Retina (tissue), 1 donor: ENCODE measurements at regions not wholly inside any gene's neighbourhood (a gene's known extent, or its start where the extent isn't known, plus 50 kb on each side); places are given as distances from the start of the nearest gene placed in this dataset.

Experiments
- DNase-seq: peaks from one replicate; pipeline ENCODE4 v3.0.0-alpha.2; 2016

DNA sequence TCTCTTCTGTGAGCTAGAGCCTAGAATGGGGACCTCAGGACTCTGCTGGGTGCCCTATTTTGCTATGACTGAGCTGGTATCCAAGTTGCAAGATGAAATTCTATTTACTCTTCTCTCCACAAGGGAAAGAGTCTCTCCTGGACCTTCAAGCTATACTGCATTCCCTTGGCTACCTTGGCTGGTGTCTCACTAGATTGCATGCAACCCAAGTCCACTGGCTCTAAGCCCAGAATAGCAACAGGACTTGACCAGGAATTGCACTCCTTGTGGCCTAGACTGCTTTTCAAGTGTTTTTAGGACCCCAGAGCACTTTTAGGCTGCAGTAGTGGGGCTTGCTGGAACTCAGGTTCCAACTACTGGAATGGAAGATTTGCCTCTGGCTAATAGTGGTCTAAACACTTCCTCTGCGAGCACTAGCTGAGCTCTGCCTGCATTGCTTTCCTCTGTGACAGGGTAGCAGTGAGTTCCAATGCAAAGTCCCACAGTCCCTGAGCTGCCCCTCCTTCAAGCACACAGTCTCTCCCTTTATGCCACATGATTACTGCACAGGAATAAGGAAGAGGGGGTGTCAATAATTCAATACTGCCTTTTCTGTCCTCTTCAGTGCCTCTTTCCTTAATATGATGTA is 1009.1 kb upstream of the FLRT2 start:
- DNase-seq, result no peak

DNA sequence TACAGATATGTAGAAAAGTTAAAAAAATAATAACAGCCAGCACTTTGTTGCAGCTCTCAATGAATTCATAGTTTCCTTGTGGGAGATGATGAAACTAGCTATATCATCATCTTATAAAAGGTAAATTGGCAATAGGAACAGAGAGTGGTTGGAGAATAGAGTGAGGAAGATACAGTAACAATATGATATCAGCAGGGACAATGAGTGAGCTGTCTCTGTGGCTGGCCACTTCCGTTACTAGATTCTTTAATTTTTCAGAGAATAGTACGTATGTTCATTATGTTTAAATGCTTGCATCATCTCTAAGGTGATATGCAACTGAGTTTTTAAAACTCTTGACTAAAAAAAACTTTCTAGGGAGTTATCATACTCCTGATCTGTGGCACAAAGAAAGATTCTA is 1006.2 kb upstream of the FLRT2 start:
- DNase-seq, result no peak

DNA sequence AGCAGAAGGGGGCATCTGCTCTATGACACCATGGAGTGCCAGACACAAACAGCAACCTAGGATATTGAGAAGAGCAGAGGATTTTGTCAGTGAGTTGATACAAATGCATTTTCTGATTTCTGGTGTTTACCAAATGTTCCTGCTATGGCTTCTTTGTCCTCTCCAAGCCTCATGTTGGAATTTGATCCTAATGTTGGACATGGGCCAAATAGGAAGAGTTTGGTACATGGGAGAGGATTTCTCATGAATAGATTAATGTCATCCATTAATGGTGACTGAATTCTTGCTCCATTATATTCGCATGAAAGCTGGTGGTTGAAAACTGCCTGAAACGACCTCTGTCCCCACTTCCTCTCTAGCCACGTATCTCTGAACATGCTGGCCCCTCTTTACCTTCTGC is 1002.2 kb upstream of the FLRT2 start:
- no peak for DNase-seq

DNA sequence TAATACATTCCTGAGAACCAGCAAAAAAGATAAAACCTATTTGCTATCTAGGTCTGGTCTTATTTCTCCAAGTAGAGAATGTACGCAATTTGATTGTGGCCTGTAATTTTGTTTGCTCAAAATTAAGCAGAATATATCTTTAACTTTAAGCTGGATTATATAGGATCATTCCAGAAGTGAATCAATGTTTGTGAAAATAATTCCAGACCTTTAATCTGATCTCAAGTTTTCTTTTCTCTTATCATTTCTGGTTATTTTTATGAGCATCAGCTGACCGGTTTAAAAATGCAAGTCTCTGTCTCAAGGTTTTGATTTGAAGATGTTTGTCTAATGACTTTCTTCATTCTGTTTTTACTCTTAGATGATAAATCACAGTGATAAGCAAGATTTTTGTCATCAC is 997.9 kb upstream of the FLRT2 start:
- no peak for DNase-seq

DNA sequence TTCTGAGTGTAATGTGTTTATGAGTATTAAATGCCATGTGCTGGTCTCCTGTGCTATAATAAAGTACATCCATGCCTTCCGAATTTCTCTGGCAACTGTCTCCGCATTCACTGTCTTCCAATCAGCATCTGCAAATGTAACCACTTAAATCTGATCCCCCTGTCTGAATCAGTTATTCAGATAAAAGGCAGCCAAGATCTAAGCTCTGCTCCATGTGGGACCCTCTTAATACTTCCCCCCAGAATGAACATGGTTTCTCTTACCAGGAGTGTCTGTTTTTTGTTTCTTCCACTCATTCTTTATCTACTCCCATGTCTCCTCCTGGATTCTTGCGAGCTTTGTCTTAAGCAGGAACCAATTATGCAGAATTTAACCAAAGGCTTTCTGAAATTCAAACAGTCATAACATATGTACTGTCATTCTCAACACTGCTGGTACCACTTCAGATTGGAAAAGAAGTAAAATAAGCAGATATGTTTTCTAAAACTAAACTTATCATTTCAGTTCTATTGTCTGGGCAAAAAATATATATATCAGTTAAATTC is 996.7 kb upstream of the FLRT2 start:
- no peak for DNase-seq

DNA sequence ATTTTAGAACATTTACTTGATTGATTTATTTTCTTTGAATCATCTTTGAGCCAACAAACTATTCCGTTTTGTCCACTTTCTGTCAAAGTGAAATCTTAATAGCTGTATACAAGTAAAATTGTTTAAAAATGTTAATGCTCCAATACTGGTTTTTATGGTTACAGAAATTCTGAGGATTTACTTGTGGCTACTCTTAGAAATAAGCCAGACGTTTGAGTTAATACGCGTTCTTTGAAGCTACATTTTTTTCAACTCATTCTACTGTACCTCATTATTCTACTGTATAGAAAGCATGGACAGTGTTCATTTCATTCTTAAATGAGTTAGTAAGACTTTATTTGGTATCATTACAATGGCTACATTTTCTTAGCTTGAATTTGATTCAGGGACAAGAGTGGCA is 996.2 kb upstream of the FLRT2 start:
- no peak for DNase-seq

DNA sequence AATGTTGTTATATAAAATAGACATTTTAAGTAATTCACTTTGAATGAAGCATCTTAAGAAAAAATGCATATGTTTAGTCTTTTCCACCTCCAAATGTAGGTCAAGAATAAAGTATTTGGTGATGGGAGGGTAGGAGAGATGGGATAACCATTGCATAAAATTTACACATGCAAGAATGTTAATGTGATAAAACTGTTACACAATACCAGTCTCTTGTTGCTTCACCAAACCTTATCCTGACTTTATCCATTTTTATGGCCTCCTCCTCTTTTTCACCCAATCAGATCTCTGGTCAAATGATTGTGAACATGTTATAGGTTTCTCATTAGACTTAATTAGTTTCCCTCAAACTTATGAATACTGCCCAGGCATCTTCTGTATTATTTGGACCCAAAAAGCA is 994.5 kb upstream of the FLRT2 start:
- no peak for DNase-seq

DNA sequence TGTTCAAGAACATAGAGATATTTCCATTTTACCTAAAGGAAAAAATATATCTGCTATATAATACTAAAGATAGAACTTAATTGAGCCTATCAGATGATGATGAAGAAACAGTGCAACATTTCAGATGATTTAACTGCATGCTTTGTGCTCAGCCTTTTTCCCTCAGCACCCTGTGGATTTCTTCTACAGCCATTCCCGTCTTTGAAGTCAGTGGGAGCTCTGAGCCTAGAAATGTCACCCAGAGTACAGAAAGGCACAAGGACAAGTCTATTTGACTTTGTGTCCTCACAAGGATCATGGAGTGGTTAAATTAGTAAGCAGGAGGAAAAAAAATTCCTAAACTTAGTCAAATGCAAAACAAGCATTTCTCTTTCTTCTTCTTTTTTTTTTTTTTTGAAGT is 994.0 kb upstream of the FLRT2 start:
- no peak for DNase-seq

DNA sequence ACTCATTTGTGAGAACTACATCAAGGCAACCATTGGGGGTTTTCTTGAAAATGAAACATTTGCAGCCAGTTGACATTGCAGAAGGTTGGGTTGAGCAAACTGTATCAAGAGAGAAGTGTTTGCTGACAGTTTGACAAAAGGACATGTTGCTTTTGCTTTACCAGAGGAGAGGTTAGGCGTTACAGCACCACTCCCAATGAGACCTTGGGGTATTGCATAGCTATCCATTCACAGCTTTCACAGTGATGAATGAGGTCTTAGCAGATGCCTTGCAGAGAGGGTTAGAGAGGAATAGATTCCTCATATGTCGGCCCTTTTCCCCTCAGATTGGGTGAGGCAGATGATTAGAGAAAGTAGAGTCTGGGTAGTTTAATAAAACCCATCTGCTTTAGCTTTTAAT is 988.9 kb upstream of the FLRT2 start:
- DNase-seq, result no peak

DNA sequence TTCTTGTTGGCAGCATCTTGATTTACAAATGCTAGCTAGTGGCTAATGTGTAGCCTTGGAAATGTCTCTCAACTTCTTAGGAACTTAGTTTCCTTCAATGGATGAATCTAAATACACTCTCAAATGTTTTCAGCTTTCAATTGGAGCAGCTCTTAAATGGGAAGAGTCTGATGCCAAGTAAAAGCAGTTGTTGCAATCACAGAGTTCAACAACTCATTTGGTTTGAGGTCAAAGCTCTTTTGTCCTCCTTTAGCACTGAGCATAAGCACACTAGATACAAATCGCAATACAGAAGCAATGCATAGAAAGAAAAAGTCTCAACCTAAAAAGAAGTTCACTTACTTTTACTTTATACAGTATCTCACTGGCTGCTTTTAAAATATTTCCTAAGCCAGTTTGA is 986.1 kb upstream of the FLRT2 start:
- no peak for DNase-seq

DNA sequence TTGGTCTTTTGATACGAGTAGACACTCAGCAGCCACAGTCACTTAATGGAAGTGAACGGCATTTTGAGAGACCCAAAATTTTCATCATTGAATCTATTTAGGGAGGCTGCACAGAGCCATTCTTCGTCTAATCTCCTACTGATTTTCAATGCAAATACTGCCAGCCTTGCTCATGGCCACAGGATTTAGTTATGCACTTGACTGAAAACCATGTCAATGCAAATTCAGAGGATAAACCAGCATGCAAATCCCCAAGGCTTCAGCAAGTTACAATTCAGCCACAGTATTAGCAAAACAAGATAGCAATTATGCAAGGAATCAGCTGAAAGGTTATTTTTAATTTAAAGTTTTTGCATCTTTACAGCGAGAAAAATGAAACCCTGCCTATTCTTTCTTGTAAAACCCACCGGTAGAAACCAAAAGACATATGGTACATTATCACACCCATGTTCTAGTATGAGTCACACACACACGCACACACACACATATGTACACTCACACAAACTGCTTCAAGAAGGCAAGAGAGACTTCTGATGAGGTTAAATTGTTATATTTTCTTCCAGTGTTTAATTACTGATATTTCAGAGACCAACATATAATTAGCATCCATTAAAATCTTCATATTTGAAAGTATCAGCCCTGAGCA is 985.3 kb upstream of the FLRT2 start:
- no peak for DNase-seq

DNA sequence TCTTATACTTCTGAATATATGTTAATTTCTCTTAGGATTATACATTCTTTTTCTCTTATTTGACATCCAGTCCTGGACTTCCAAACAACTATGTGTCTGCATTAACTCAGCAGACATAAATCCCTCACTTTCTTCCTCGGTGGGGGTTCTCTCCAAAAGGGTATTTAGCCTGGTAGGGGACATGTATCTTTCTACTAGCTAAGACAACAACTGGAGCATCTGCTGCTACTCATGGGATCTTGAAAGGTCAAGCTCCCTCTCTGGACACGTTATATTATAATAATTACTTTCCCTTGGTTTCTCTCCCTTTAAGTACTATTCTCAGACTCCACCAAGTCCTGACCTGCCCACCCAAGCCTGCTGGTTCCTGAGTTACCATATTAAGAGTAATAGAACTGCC is 983.7 kb upstream of the FLRT2 start:
- no peak for DNase-seq

DNA sequence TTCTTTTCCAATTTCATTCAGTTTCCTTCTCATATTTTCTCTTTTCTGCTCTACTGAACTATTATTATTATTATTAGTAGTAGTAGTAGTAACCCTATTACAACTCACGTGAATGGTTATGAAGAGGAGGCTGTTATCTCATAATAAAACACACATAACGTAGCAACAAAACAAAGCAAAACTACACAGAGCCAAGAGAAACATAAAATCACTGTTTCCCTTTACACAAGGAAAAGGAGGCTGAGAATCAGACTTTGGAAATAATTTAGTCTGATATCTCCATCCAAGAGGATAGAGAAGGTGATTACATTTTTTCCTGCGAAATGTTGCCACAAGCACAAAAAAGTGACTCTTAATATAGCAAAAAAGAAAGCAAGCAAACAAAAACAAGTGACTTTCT is 975.8 kb upstream of the FLRT2 start:
- no peak for DNase-seq

DNA sequence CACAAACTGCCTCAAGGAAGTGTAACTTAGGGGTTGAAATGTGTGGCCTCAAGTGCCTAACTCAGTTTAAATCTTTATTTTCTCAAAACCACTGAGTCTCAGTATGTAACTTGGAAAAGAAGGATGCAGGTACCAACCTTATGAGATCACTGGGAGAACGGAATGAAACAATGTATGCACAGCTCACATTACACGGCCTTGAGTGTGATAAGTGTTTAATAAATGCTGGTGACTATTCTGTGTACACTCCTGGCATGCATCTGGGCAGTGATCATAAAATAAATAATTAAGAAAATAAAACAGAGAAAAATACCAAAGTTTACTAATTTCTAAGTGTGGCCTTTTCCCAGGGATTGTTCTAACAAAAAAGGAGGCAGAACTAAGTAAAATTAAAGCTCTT is 974.5 kb upstream of the FLRT2 start:
- DNase-seq, result no peak

DNA sequence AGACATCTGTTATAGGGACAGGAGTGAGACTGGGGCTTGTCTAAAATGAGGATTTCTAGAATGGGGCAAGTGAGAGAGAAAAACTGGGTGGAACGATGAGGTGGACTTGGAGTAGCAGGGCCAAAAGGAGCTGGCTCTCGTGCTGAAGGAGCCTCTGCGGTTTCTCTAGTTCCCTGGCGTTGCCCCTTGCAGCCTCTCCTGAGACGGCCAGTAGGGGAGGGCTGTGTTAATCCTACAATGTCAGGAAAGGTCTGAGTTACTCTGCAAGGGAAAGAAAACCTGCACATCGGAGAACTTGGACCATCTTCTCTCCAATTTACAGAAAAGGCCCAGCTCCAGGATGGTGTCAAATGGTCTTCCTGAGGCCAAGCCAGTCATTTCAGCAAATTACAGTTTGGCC is 963.8 kb upstream of the FLRT2 start:
- DNase-seq, result no peak

DNA sequence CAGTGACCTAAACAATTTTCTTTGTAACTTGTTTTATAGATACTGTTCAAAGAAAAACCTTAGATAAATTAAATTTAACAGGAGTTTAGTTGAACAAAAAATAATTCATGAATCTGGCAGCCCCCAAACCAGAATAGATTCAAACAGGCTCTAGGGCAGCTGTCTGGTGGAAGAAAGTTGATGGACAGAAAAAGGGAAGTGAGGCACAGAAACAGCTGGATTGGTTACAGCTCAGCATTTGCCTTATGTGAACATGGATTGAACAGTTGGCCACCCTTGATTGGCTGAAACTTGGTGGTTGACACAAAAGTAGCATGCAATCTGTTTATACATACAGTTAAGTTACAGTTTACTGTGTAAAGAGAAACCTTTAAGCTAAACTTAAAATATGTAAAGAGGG is 954.3 kb upstream of the FLRT2 start:
- DNase-seq, result no peak

DNA sequence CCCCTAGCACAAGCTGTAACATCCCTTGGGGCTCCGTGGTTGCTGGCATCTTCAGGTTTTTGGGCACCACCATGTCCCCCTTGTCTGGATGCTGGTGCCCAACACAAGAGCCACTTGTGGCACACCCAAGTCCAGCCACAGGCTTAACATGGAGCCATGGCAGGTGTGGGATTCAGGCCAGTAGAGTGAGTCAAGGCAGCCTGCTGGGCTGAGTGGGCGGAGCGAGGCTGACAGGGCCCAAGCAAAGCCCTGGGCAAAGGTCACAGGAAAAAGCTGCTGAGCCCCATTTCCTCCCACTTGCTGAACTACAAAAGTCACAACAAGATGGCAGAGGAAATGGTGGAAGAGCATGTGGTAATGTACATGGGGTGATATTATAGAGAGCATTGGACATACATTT is 950.7 kb upstream of the FLRT2 start:
- DNase-seq, result no peak

DNA sequence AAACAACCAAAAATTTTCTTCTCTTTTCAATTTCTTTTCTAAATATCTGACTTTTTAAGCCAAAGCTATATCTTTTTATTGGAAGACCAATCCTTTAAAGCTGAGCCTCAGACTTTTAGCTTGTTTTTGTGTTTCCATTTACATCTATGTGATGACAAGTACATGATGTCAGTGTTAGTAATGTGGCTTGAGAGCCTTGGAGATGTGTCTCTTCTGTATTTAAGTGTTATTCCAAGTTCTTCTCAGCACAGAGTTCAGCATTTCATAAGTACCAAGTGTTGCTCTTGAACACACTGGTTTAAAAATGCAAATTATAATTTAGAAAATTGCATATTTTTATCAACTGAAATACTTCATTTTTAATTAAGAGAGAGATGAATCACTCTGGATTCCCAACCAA is 948.9 kb upstream of the FLRT2 start:
- DNase-seq, result no peak

DNA sequence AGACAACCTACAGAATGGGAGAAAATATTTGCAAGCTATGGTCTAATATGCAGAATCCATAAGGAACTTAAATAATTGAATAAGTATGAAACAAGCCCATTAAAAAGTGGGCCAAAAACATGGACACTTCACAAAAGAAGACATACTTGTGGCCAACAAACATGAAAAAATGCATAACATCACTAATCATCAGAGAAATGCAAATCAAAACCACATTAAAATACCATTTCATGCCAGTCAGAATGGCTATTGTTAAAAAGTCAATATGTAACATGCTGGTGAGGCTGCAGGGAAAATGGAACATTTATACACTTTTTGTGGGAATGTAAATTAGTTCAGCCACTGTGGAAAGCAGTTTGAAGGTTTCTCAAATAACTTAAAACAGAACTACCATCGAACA is 945.4 kb upstream of the FLRT2 start:
- no peak for DNase-seq

DNA sequence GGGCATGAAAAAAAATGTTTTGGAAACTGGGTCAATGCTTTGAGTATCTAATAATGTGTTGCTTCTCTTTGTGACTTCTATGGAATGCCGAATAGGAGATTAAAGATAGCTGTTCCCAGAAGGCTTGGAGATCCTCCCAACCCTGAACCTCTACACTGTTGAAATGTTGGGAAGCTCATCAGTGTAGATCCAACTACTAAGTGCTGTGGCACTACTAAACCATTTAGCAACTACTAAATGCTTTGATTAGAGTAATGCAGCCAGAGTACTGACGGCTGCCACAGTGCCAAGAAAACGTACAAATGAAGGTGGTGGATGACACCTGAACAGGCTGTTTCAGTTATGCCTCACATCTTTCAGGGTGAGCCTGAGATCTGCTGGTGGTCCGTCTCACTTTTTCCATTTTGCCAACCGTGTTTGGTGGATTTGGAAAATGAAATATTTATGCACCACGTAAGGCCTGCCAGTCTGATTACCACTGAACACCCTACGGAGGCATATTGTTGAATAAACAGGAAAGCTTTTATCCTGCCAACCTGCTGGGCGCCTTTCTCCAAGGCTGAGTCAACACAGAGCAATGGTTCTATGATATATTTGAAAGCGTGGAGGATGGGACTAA is 938.0 kb upstream of the FLRT2 start:
- peak; percentile 43 for DNase-seq

DNA sequence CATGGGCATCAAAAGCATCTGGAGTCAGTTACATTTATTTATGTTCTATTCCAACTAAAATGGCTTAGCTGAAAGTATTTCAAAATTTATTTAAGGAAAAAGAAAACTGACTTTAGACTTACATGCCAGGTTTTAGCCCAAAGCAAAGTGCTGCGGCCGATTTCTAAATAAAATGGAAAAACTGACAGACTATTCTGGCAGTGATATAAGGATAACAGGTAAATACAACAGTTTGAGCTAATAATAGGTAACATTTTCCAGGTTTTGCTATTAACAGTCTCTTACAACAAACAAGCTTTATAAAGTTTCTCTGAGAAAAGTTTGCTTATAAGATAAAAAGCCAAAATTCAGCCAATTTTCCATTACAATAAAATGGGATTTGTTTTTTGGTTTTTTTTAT is 937.2 kb upstream of the FLRT2 start:
- DNase-seq, result no peak

DNA sequence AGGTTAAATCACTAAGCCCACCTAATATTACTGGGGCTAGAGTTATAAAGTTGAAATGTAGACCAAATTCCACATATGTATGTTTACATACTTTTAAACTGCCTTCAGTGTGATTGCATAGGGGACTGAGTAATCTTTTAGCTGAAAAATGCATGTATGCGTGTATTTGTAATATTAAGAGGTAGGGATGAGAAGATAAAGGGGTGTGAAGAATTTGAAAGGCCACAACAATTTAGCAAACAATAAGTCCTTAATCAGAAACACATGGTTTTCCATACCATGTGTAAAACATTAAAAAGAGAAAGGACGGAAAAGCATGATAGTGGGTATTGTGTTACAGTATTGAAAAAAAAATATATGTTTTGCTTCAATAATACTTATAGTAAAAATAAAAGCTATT is 919.9 kb upstream of the FLRT2 start:
- no peak for DNase-seq

DNA sequence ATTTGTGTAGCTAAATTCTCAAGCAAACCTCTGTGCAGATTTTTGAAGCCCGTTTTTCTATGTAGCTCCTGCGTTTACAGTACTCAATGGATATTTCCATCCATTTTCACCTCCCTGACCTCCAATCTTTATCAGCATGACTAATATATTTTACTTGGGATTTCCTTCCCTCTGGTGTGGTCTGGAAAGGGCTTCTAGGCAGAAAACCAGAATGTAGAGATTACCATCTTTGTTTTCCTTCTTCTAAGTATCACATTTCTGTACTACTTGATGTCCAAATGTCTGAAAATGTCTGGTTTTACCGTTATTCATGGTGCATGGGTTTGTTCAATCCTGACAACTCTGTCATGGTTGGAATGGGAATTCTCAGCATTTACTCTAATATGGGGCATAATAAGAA is 907.6 kb upstream of the FLRT2 start:
- DNase-seq, result no peak

DNA sequence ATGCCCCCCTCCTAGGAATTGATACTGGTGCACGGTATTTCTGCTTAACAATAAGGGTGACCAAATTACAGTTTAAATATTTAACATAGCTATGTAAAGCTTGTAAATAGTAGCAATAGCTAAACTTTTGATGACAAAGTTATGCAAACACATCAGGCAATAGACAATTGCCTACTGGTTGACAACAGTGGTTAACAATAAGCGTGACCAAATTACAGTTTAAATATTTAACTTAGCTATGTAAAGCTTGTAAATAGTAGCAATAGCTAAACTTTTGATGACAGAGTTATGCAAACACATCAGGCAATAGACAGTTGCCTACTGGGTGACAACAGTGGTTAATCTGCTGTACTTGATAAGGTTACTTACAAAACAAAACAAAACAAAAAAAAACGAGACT is 886.5 kb upstream of the FLRT2 start:
- no peak for DNase-seq
